ENCODE measurements at regions not wholly inside any gene's neighbourhood (a gene's known extent, or its start where the extent isn't known, plus 50 kb on each side); places are given as distances from the start of the nearest gene placed in this dataset.

DNA sequence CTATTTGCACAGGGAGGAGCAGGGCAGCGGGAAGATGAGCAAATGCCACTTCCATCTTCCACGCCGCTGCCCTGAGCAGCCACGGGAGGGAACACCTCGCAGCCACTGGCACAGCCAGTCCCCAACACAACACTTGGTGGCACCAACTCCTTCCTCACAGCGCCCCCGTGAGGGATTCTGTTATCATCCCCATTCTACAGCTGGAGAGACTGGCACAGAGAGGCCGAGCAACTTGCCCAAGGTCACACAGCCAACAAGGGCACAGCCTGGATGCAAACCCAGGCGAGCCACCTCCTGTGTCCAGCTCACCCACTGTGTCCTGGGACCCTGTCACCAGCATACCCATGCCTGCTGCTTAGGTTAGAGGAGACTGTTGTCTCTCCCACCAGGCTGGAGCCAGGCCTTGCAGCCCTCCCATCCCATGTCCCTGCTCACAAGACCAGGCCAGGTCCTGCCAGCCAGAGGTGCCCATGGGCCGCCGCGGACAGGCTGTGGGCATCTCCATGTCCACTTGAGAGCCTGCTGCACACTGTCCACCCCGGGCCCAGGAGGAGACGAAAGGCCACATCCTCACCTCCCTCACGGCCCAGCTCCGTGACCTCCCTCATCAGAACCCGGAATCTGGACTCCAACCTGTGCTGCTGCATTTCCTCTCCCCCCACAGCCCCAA, 57.0 kb downstream of the NCOR2 start:
- TF ChIP-seq POLR2A (IDR thresholded peaks at IDR 0.05) = no peak
- TF ChIP-seq, protein P1, sequence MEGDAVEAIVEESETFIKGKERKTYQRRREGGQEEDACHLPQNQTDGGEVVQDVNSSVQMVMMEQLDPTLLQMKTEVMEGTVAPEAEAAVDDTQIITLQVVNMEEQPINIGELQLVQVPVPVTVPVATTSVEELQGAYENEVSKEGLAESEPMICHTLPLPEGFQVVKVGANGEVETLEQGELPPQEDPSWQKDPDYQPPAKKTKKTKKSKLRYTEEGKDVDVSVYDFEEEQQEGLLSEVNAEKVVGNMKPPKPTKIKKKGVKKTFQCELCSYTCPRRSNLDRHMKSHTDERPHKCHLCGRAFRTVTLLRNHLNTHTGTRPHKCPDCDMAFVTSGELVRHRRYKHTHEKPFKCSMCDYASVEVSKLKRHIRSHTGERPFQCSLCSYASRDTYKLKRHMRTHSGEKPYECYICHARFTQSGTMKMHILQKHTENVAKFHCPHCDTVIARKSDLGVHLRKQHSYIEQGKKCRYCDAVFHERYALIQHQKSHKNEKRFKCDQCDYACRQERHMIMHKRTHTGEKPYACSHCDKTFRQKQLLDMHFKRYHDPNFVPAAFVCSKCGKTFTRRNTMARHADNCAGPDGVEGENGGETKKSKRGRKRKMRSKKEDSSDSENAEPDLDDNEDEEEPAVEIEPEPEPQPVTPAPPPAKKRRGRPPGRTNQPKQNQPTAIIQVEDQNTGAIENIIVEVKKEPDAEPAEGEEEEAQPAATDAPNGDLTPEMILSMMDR (IDR thresholded peaks at IDR 0.05) = no peak

Measured in right lobe of liver (tissue), 4 donors.